22Rv1 (cell line): ENCODE measurements at regions not wholly inside any gene's neighbourhood (a gene's known extent, or its start where the extent isn't known, plus 50 kb on each side); places are given as distances from the start of the nearest gene placed in this dataset.

Source experiments
- H3K27ac ChIP-seq: fragments of 450-650 bp; 2 replicates; pipeline ENCODE4 v1.5.1; 2017
- CTCF ChIP-seq: fragments of 450-650 bp; IDR thresholded peaks from 2 replicates; pipeline ENCODE4 v1.5.1; 2017; ENCODE audit warnings: mild to moderate bottlenecking
- ZFX ChIP-seq: fragments of 450-650 bp; IDR thresholded peaks from 2 replicates; pipeline ENCODE4 v1.6.1; 2017; ENCODE audit warnings: antibody characterized with exemption, borderline replicate concordance

- TF ChIP-seq ZFX: no peak
- TF ChIP-seq CTCF: no peak
Observed at GRCh38 chr21:35375115-35375514, 326.0 kb upstream of the RUNX1 start.

GRCh38 chr21:35373998-35374397 is 324.9 kb upstream of the RUNX1 start:
- no peak overlapping the region for H3K27ac ChIP-seq
- no peak for TF ChIP-seq CTCF
- no peak for TF ChIP-seq ZFX

More at GRCh38 chr21:35375115-35375514, 326.0 kb upstream of the RUNX1 start:
- H3K27ac ChIP-seq: no peak overlapping the region

- no peak overlapping the region for H3K27ac ChIP-seq
- no peak for TF ChIP-seq ZFX
- no peak for TF ChIP-seq CTCF
Observed at GRCh38 chr21:35372201-35372600, 323.1 kb upstream of the RUNX1 start.

- no peak for TF ChIP-seq ZFX
- no peak for TF ChIP-seq CTCF
- no peak overlapping the region for H3K27ac ChIP-seq
Observed at GRCh38 chr21:35370671-35371070, 321.6 kb upstream of the RUNX1 start.

- no peak overlapping the region for H3K27ac ChIP-seq
- TF ChIP-seq CTCF (no peak), ZFX (no peak)
Observed at GRCh38 chr21:35370071-35370470, 321.0 kb upstream of the RUNX1 start.

GRCh38 chr21:35368326-35368725 is 319.2 kb upstream of the RUNX1 start:
- no peak for TF ChIP-seq ZFX
- TF ChIP-seq CTCF: no peak

GRCh38 chr21:35367553-35367952 is 318.5 kb upstream of the RUNX1 start:
- H3K27ac ChIP-seq: no peak overlapping the region
- TF ChIP-seq ZFX (no peak), CTCF (no peak)

More at GRCh38 chr21:35368326-35368725, 319.2 kb upstream of the RUNX1 start:
- no peak overlapping the region for H3K27ac ChIP-seq
